Esophagus muscularis mucosa (tissue), 4 donors: ENCODE measurements at regions not wholly inside any gene's neighbourhood (a gene's known extent, or its start where the extent isn't known, plus 50 kb on each side); places are given as distances from the start of the nearest gene placed in this dataset.

Experiments
- DNase-seq: peaks from one replicate; pipeline ENCODE4 v3.0.0-alpha.2; 2017; ENCODE audit errors: extremely low spot score
- H3K27ac ChIP-seq, 4 donors: fragments of 200-600 bp; sonication (generic); replicated peaks in 1 of 4; 1 replicate in 3 of 4; 2 replicates in 1 of 4; pipeline ENCODE4 v1.5.1; 2016 to 2019; ENCODE audit warnings: mild to moderate bottlenecking in 1 of 4
- H3K27me3 ChIP-seq, 4 donors: fragments of 200-600 bp; sonication (generic); one replicate each; pipeline versions ENCODE4 v1.5.1 to v1.6.0; 2016 to 2019
- H3K36me3 ChIP-seq, 4 donors: fragments of 200-600 bp; sonication (generic); one replicate each; pipeline ENCODE4 v1.5.1; 2016 to 2019
- H3K4me1 ChIP-seq, 4 donors: fragments of 200-600 bp; sonication (generic); one replicate each; pipeline ENCODE4 v1.5.1; 2016 to 2019
- H3K4me3 ChIP-seq, 4 donors: fragments of 200-600 bp; sonication (generic); 1 replicate in 2 of 4; 2 replicates in 2 of 4; pipeline ENCODE4 v1.5.1; 2016 to 2019; ENCODE audit warnings: mild to moderate bottlenecking in 4 of 4, moderate library complexity in 1 of 4
- H3K9me3 ChIP-seq, 4 donors: fragments of 200-600 bp; sonication (generic); 1 replicate in 3 of 4; 2 replicates in 1 of 4; pipeline ENCODE4 v1.5.1; 2016 to 2019
- CTCF ChIP-seq, 3 experiments: fragments of 200-600 bp in 2 of 3; fragments of 450-650 bp in 1 of 3; sonication (generic) in 2 of 3; IDR thresholded peaks; one replicate each; pipeline ENCODE4 v1.5.1; 2017 to 2019; ENCODE audit warnings: antibody characterized with exemption in 3 of 3, mild to moderate bottlenecking in 2 of 3, moderate library complexity in 1 of 3
- EP300 ChIP-seq: sonication (generic); formaldehyde crosslinking; IDR thresholded peaks from one replicate; pipeline ENCODE4 v1.6.1; 2017; ENCODE audit warnings: antibody characterized with exemption
- POLR2A ChIP-seq: fragments of 450-650 bp; IDR thresholded peaks from one replicate; pipeline ENCODE4 v1.6.1; 2017; ENCODE audit warnings: antibody characterized with exemption, moderate library complexity, mild to moderate bottlenecking, low read depth
- POLR2AphosphoS5 ChIP-seq, 2 donors: sonication (generic); formaldehyde crosslinking; IDR thresholded peaks; one replicate each; pipeline ENCODE4 v1.6.1; 2017; ENCODE audit warnings: antibody characterized with exemption in 2 of 2
- WGBS: methylation state at CpG from one replicate; pipeline ENCODE4 v1.1.5; 2018; 5-methylcytosine and 5-hydroxymethylcytosine counted together
- intact Hi-C: fragments of 100-400 bp; cut with DNase I; formaldehyde crosslinking; loops from one replicate; pipeline ENCODE4 v1.15.1; 2023

- H3K4me1 ChIP-seq = peaks cover 0 to 9% (median 6%) of the 10 kb centered on the region in 4 donors
- H3K36me3 ChIP-seq = no peaks in the 10 kb centered on the region
- DNase-seq = no peak
- TF ChIP-seq EP300 (no peak), POLR2AphosphoS5 (IDR thresholded peaks at IDR 0.05) (no peak), POLR2A (no peak)
- no peak overlapping the region for H3K27ac ChIP-seq
- intact Hi-C loops = no loop called here
- no peaks in the 10 kb centered on the region for H3K27me3 ChIP-seq
- no peak overlapping the region for H3K4me3 ChIP-seq
- no peaks in the 10 kb centered on the region for H3K9me3 ChIP-seq
These were observed 235.1 kb upstream of the DIO2 start for GRCh38 chr14:80446356-80446755.

- H3K9me3 ChIP-seq = no peaks in the 10 kb centered on the region
- no peak for DNase-seq
- 95% methylated on average over 3 of the region's 3 CpGs for whole genome bisulfite sequencing
- H3K4me3 ChIP-seq = no peak overlapping the region
- intact Hi-C loops = no loop called here
- H3K4me1 ChIP-seq = peaks cover 0 to 9% (median 6%) of the 10 kb centered on the region in 4 donors
- TF ChIP-seq EP300 (no peak), POLR2AphosphoS5 (IDR thresholded peaks at IDR 0.05) (no peak), POLR2A (no peak), CTCF (IDR thresholded peaks at IDR 0.05) (no peak)
- no peaks in the 10 kb centered on the region for H3K36me3 ChIP-seq
- H3K27ac ChIP-seq = no peak overlapping the region
- no peaks in the 10 kb centered on the region for H3K27me3 ChIP-seq
These were observed 234.3 kb upstream of the DIO2 start for GRCh38 chr14:80445605-80446004.

GRCh38 chr14:80434574-80435321 is 223.4 kb upstream of the DIO2 start:
- Histone ChIP-seq H3K27me3 (no peaks in the 10 kb centered on the region), H3K9me3 (peaks cover 0 to 8% (median 2%) of the 10 kb centered on the region in 4 donors), H3K4me1 (no peaks in the 10 kb centered on the region), H3K4me3 (no peak overlapping the region), H3K27ac (no peak overlapping the region), H3K36me3 (no peaks in the 10 kb centered on the region)
- DNase-seq = no peak
- TF ChIP-seq CTCF (IDR thresholded peaks at IDR 0.05) = no peak
- no peak for TF ChIP-seq EP300
- TF ChIP-seq POLR2A = no peak
- no peak for TF ChIP-seq POLR2AphosphoS5 (IDR thresholded peaks at IDR 0.05)
- intact Hi-C loops = no loop called here
- 100% methylated on average over 1 of the region's 1 CpG for WGBS

- no peak overlapping the region for H3K27ac ChIP-seq
- DNase-seq = no peak
- H3K4me3 ChIP-seq = no peak overlapping the region
- WGBS = 79% methylated on average over 1 of the region's 1 CpG
- H3K4me1 ChIP-seq = peaks cover 0 to 7% (median 2%) of the 10 kb centered on the region in 4 donors
- no peaks in the 10 kb centered on the region for H3K27me3 ChIP-seq
- H3K9me3 ChIP-seq = no peaks in the 10 kb centered on the region
- intact Hi-C loops = no loop called here
- H3K36me3 ChIP-seq = no peaks in the 10 kb centered on the region
- TF ChIP-seq CTCF (IDR thresholded peaks at IDR 0.05) (no peak), EP300 (no peak), POLR2A (no peak), POLR2AphosphoS5 (IDR thresholded peaks at IDR 0.05) (no peak)
These were observed 222.5 kb upstream of the DIO2 start for GRCh38 chr14:80433811-80434210.

GRCh38 chr14:80428671-80429070 is 217.4 kb upstream of the DIO2 start:
- H3K27ac ChIP-seq = peak overlapping the region; percentile 10 to 42 (median 31)
- H3K4me1 ChIP-seq = peaks cover 0 to 31% (median 24%) of the 10 kb centered on the region in 4 donors
- 31% methylated on average over 2 of the region's 2 CpGs for WGBS
- no peaks in the 10 kb centered on the region for H3K36me3 ChIP-seq
- no peak overlapping the region for H3K4me3 ChIP-seq
- no peaks in the 10 kb centered on the region for H3K9me3 ChIP-seq
- TF ChIP-seq POLR2AphosphoS5 (IDR thresholded peaks at IDR 0.05) (no peak), CTCF (IDR thresholded peaks at IDR 0.05) (no peak), EP300 (no peak), POLR2A (no peak)
- intact Hi-C loops = no loop called here
- DNase-seq = no peak
- H3K27me3 ChIP-seq = no peaks in the 10 kb centered on the region
